Peyer's patch (tissue), 4 donors: ENCODE measurements at regions not wholly inside any gene's neighbourhood (a gene's known extent, or its start where the extent isn't known, plus 50 kb on each side); places are given as distances from the start of the nearest gene placed in this dataset.

Source experiments
- DNase-seq, 3 donors: peaks; one replicate each; pipeline ENCODE4 v3.0.0-alpha.2; 2017 to 2019
- H3K27ac ChIP-seq, 4 donors: fragments of 200-600 bp; sonication (generic); one replicate each; pipeline ENCODE4 v1.5.1; 2016 to 2019
- H3K27me3 ChIP-seq, 2 donors: fragments of 200-600 bp; sonication (generic); one replicate each; pipeline ENCODE4 v1.5.1; 2019
- H3K36me3 ChIP-seq, 3 donors: fragments of 200-600 bp; sonication (generic); one replicate each; pipeline ENCODE4 v1.5.1; 2016 to 2019
- H3K4me1 ChIP-seq, 4 donors: fragments of 200-600 bp; sonication (generic); one replicate each; pipeline ENCODE4 v1.5.1; 2016 to 2019
- H3K4me3 ChIP-seq, 4 donors: fragments of 200-600 bp; sonication (generic); 1 replicate in 3 of 4; 2 replicates in 1 of 4; pipeline ENCODE4 v1.5.1; 2016 to 2019; ENCODE audit warnings: mild to moderate bottlenecking in 1 of 4
- H3K9me3 ChIP-seq, 4 donors: fragments of 200-600 bp; sonication (generic); one replicate each; pipeline ENCODE4 v1.5.1; 2016 to 2019; ENCODE audit warnings: mild to moderate bottlenecking in 1 of 4
- POLR2A ChIP-seq, 2 donors: fragments of 450-650 bp; IDR thresholded peaks; one replicate each; pipeline ENCODE4 v1.5.1; 2017; ENCODE audit warnings: antibody characterized with exemption in 2 of 2, mild to moderate bottlenecking in 2 of 2, moderate library complexity in 2 of 2
- TF ChIP-seq, protein P1 (sequence below), 6 experiments: fragments of 450-650 bp in 4 of 6; fragments of 200-600 bp in 2 of 6; sonication (generic) in 1 of 6; IDR thresholded peaks; one replicate each; pipeline ENCODE4 v1.5.1; 2017 to 2019; ENCODE audit warnings: antibody characterized with exemption in 6 of 6, mild to moderate bottlenecking in 3 of 6, moderate library complexity in 1 of 6

DNA sequence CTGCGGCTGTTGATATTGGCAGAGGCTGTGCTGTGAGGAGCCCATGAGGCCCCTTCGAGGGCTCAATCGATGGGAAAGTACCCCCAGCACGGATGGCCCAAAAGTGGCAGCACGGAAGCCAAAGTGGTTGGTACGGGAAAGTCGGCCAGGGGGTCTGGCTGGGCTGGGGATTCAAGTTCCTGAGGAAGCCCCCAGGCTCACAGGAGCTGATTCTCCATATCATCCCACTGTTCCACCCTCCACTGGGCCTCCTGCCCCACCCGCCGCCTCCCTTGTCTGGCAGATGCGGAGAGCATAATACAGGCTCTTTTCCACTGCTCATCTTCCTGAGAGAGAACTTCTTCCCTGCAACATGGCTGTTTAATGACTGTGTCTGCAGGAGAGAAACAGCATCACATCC lies 217.8 kb upstream of the CST7 start:
- no peaks in the 10 kb centered on the region for H3K36me3 ChIP-seq
- DNase-seq, result no peak
- H3K27me3 ChIP-seq, result no peaks in the 10 kb centered on the region
- no peak for TF ChIP-seq POLR2A (IDR thresholded peaks at IDR 0.05)
- TF ChIP-seq, protein P1, sequence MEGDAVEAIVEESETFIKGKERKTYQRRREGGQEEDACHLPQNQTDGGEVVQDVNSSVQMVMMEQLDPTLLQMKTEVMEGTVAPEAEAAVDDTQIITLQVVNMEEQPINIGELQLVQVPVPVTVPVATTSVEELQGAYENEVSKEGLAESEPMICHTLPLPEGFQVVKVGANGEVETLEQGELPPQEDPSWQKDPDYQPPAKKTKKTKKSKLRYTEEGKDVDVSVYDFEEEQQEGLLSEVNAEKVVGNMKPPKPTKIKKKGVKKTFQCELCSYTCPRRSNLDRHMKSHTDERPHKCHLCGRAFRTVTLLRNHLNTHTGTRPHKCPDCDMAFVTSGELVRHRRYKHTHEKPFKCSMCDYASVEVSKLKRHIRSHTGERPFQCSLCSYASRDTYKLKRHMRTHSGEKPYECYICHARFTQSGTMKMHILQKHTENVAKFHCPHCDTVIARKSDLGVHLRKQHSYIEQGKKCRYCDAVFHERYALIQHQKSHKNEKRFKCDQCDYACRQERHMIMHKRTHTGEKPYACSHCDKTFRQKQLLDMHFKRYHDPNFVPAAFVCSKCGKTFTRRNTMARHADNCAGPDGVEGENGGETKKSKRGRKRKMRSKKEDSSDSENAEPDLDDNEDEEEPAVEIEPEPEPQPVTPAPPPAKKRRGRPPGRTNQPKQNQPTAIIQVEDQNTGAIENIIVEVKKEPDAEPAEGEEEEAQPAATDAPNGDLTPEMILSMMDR (IDR thresholded peaks at IDR 0.05), result no peak
- H3K9me3 ChIP-seq, result no peaks in the 10 kb centered on the region
- no peak overlapping the region for H3K4me3 ChIP-seq
- H3K27ac ChIP-seq, result no peak overlapping the region
- no peaks in the 10 kb centered on the region for H3K4me1 ChIP-seq

DNA sequence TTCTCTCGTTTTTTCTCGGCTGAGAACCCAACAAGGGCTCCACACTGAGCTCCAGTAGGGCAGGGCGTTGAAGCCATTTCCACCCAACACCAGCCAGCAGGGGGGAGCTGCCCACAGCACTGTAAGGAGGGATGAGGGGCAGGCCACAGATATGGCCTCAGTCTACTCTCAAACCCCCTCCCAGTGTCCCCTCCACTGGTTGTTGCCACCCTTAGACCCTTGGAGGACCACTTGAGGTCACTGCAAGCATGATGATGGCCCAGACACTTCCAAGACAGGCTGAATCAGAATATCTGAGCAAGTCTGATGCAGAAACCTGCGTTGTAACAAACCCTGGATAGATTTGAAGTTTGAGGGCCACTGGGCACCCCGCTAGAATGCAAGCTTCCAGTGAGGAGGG lies 217.0 kb upstream of the CST7 start:
- Histone ChIP-seq H3K4me3 (no peak overlapping the region), H3K27me3 (no peaks in the 10 kb centered on the region), H3K9me3 (no peaks in the 10 kb centered on the region), H3K4me1 (no peaks in the 10 kb centered on the region), H3K27ac (no peak overlapping the region), H3K36me3 (no peaks in the 10 kb centered on the region)
- no peak for TF ChIP-seq POLR2A (IDR thresholded peaks at IDR 0.05)
- TF ChIP-seq, protein P1 (IDR thresholded peaks at IDR 0.05), result no peak
- DNase-seq, result no peak

DNA sequence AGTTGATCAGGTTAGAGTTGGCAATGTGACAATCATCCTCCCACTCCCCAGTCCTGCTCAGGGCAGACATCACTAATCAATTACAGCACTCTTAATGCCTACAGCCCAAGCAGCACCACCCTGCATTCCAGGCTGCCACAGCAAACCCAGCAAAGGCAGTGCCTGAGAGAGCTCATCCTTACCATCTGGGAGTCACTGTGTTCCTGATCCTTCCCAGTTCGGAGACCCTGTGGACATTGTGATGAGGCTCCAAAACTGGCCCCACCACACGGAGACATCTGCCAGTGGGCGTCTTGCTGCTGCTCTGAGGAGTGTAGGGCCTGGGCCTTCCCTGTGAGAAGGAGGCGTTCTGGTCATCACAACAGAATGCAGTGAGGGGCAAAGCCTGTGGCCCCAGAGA lies 216.5 kb upstream of the CST7 start:
- Histone ChIP-seq H3K4me3 (no peak overlapping the region), H3K36me3 (no peaks in the 10 kb centered on the region), H3K9me3 (no peaks in the 10 kb centered on the region), H3K27me3 (no peaks in the 10 kb centered on the region), H3K4me1 (no peaks in the 10 kb centered on the region), H3K27ac (no peak overlapping the region)
- TF ChIP-seq, protein P1 (IDR thresholded peaks at IDR 0.05), result no peak
- no peak for TF ChIP-seq POLR2A (IDR thresholded peaks at IDR 0.05)
- DNase-seq, result no peak

DNA sequence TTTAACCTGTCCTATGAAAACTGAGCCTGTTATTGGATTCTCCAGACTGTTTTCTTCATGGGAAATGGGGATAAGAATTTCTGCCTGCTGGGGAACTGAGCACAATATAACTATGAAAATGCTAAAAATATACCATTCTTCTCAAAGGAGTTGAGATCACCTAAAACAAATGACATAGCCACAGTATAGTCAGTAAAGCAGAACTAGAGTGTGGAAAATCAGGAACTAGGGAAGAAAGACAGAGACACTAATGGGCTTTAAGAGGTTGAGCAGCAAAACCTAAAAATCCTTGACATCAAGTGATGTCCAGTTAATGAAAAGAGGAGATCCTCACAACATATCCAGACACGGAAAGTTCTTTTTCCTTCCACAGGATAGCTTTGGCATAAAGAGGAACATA lies 215.7 kb upstream of the CST7 start:
- Histone ChIP-seq H3K36me3 (no peaks in the 10 kb centered on the region), H3K4me3 (no peak overlapping the region), H3K9me3 (no peaks in the 10 kb centered on the region), H3K27me3 (no peaks in the 10 kb centered on the region), H3K27ac (no peak overlapping the region), H3K4me1 (no peaks in the 10 kb centered on the region)
- no peak for TF ChIP-seq POLR2A (IDR thresholded peaks at IDR 0.05)
- TF ChIP-seq, protein P1 (IDR thresholded peaks at IDR 0.05), result no peak
- DNase-seq, result no peak

DNA sequence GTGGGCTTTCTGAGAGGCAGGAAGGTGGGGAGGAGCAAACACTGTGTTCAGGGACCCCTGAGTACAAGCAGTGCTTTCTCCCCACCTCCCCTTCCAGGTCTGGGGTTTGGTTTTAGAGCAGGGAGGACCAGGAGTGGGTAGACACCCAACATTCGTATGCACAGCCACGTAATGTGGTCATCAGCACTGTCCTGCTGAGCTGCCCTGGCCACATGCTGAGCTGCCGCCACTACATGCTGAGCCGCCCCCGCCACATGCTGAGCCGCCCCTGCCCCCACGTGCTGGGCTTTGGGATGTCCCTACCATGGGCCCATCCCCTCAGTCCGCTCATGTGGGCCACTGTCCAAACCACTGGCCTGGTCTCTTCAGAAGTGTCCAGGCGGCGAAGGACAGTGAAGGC lies 214.9 kb upstream of the CST7 start:
- Histone ChIP-seq H3K36me3 (no peaks in the 10 kb centered on the region), H3K4me3 (no peak overlapping the region), H3K9me3 (no peaks in the 10 kb centered on the region), H3K4me1 (no peaks in the 10 kb centered on the region), H3K27me3 (no peaks in the 10 kb centered on the region), H3K27ac (no peak overlapping the region)
- TF ChIP-seq, protein P1 (IDR thresholded peaks at IDR 0.05), result no peak
- no peak for TF ChIP-seq POLR2A (IDR thresholded peaks at IDR 0.05)
- DNase-seq, result no peak

DNA sequence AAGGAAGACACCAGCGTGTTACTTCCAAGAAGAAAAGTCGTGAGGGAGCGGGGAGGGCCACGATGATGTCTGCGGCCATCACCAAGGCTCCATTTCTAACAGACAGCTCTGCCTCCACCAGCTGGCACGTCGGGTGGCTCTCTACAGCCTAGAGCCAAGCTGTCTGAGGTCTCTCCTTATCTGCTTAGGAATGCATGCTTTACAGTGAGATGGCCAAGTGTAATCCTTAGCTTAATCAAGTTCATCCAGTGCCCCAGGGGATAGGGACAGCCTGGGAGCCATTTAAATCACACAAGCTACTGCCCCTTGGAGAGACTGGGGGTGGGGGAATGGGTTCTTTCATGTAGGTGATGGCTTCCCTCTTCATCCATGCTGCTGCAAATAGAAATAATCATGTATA lies 213.8 kb upstream of the CST7 start:
- Histone ChIP-seq H3K36me3 (no peaks in the 10 kb centered on the region), H3K4me3 (no peak overlapping the region), H3K4me1 (no peaks in the 10 kb centered on the region), H3K27ac (no peak overlapping the region), H3K27me3 (no peaks in the 10 kb centered on the region), H3K9me3 (no peaks in the 10 kb centered on the region)
- TF ChIP-seq, protein P1 (IDR thresholded peaks at IDR 0.05), result no peak
- no peak for TF ChIP-seq POLR2A (IDR thresholded peaks at IDR 0.05)
- no peak for DNase-seq
